ENCODE measurements at regions not wholly inside any gene's neighbourhood (a gene's known extent, or its start where the extent isn't known, plus 50 kb on each side); places are given as distances from the start of the nearest gene placed in this dataset.

- TF ChIP-seq PAXIP1 (CRISPR knock-in tag; conservative IDR thresholded peaks at IDR 0.05) (peak; percentile 80), NCOA2 (CRISPR knock-in tag; IDR thresholded peaks at IDR 0.05) (peak; percentile 70; the same call in 1 of the 2 replicates), ZNF18 (CRISPR knock-in tag; IDR thresholded peaks at IDR 0.05; ENCODE audit: insufficient replicate concordance) (peak; percentile 26), JUND (CRISPR knock-in tag; IDR thresholded peaks at IDR 0.05) (0 out of 2 replicates have a peak, but pooled peaks have one; percentile 18), ELF3 (CRISPR knock-in tag; IDR thresholded peaks at IDR 0.05) (peak; percentile 60; the same call in 1 of the 2 replicates), ZMYM3 (CRISPR knock-in tag; IDR thresholded peaks at IDR 0.05) (0 out of 2 replicates have a peak, but pooled peaks have one; percentile 20), FOXA3 (CRISPR knock-in tag; IDR thresholded peaks at IDR 0.05) (peak; percentile 90), ZNF646 (CRISPR knock-in tag; IDR thresholded peaks at IDR 0.05) (no peak), JUNB (CRISPR knock-in tag; IDR thresholded peaks at IDR 0.05; ENCODE audit: borderline replicate concordance) (no peak), NFATC3 (CRISPR knock-in tag; IDR thresholded peaks at IDR 0.05) (no peak), ZNF280D (CRISPR knock-in tag; IDR thresholded peaks at IDR 0.05) (no peak), SOX5 (CRISPR knock-in tag; IDR thresholded peaks at IDR 0.05; ENCODE audit: borderline replicate concordance) (peak; percentile 99), BCL6 (CRISPR knock-in tag; IDR thresholded peaks at IDR 0.05) (peak; percentile 61; the same call in 1 of the 2 replicates), NCOR1 (IDR thresholded peaks at IDR 0.05; ENCODE audit: borderline replicate concordance, low read length) (peak; percentile 74; the same call in 1 of the 2 replicates)
These were observed 433.3 kb downstream of the BUD13 start (continued) for GRCh38 chr11:116339306-116340098.

Measured in HepG2 (cell line).